HG02970 (cell line): ENCODE measurements at regions not wholly inside any gene's neighbourhood (a gene's known extent, or its start where the extent isn't known, plus 50 kb on each side); places are given as distances from the start of the nearest gene placed in this dataset.
"Not testable (repeated sequence)": the region's sequence is repeated elsewhere in the genome, so short reads cannot be mapped to it uniquely, and the experiment has no call there.

Experiments
- ATAC-seq: cut with Tn5 transposase; IDR thresholded peaks from one replicate; pipeline ENCODE4 v1.9.1; 2021; ENCODE audit warnings: mild to moderate bottlenecking, moderate library complexity, moderate number of reproducible peaks; ENCODE audit not compliant: unreplicated experiment, low FRiP score

DNA sequence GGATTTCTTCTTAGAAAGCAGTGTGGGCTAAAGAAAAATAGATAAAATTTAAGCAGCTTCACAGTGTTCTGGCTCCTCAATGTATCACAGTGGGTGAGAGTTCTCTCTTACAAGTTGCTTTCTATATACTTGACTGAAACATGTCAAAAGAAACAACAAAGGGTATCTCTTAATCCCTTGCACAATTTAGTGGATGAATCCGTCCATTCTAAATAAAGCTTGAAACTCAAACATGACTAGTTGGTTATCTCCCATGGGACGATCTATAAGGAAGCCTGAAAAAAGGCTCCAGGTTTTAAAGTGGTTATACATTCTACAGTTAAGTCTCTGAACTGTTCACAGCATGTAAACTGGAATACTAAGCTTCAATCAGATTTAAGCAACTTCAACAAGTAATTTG, 993.1 kb upstream of the CNTN5 start:
- no peak for ATAC-seq

DNA sequence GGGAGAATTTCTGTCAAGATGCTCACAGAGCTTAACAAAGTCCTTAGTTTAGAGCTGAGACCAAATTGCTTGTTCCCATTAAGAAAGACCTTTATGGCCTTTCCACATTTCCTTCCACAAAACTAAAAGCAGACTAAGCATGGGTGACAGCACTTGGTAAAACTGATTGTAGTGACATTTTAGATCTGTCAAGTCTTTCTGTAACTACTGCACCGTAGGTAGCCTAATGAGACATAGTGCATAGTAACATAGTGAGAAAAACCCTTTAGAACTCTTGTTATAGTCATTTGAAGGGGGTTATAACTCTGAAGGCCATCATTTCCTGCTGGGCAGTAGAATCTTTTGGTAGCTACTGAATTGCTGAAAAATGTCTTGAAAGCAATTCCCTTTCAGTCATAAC, 990.9 kb upstream of the CNTN5 start:
- ATAC-seq, result no peak

DNA sequence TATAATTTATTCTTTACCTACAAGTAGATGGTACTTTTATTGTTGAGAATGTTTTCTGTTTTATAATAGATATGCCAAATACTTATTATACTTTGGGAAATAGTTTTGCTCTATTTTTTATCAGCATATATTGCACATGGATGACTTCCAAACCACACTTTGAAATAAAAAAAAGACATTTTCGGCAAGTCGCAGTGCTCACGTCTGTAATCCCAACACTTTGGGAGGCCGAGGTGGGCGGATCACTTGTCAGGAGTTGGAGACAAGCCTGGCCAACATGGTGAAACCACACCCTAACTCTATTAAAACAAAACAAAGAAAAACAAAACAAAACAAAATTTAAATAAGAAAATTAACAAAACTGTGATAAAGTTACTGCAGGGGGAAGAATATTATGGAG, 983.9 kb upstream of the CNTN5 start:
- no peak for ATAC-seq

DNA sequence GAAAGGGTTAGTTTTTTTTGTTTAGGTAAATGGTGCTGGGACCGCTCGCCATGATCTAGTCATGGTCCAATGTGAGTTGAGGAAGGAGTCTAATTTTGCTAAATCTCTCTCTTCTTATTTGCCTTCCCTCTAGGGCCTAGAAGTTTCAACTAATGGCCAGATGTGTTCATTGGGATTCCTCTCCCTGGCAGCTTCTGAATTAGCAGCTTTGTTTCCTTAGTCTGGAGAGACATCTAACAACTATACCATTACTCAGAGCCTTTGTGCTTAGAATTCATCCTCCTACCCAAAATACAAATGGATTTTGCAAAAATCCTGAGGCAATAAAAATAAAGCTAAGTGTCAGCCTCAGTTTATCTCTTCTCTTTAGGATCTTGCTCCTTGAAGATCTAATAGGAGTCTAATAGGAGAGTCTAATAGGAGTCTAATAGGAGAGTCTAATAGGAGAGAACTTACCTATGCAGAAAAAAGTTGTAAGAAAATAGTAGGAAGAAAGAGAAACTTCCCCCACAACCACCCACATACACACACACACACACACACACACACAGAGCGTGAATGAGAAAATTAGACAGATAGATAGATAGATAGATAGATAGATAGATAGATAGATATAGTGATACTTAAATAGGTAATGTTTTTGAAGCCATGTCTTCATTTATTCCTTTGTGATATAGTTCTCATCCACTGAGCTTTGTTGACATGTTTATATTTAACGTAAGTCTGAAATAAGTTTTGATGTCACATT, 980.5 kb upstream of the CNTN5 start:
- no peak for ATAC-seq

DNA sequence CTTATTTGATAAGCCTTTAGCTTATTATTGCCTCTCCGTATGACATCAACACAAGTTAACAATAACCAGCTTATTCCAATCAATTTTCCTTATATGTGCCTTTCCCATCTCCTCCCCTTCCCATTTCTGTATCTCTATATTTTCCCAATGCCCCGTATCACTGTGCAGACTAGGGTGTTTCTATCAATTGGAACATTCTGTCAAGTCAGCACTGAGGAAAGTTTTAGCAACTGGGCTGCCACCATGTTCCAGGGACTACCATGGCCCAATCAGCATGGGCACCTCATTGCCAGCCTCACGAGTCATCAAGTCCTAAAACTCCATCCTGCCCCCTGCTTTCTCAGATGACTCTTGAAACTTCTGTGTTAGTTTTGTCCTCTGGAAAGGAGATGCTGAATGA, 973.1 kb upstream of the CNTN5 start:
- ATAC-seq, result no peak

DNA sequence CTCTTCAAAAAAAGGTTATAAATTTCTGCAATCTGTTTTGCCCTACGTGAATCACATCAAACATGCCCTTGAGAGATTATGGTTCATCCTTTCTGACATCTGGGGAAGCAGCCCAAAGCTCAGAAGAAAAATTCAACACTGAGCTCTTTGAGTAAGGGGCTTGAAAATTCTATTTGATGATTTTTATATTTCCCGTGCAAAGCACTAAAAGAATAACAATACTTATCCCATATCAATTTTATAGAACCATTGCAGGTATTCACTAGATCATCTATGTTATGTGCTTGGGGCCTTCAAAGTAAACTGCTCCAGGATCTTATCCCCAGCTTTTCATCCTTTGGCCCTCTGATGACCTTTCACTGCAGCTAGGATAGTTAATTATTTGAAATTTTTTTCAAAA, 966.9 kb upstream of the CNTN5 start:
- no peak for ATAC-seq

DNA sequence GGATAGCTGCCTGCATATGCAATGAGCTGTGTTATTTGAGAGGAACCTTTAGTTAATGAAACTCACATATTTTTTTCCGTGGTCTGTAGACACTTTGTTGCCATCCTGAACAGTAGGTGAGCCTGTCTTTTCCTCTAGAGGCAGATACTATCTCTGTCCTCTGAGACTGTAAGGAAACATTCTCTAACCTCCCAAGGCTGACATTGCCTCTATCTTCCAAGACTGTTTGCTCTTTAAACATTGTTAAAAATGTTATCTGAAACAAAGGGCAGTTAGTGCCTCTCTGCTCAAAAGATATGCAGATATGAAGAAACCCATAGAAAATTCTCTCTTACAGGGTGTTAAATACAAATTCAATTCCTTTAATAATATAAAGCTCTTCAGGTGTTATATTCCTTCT, 963.8 kb upstream of the CNTN5 start:
- ATAC-seq, result no peak

DNA sequence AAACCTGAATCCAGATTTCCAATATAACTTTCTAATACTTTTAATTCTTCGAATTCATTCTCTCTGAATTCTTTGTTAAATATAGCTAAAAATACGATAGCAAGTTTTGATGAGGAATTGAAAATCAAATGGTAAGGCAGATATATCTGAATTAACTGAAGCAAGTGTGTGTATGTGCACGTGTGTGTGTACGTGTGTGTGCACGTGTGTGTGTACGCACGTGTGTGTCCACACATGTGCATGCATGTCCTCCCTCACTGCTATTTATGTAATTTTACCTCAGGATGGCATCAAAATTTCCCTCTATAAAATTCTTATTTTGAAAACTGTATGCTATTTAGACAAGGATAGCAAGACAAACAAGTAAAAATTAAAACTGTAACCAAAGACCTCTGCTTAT, 961.3 kb upstream of the CNTN5 start:
- no peak for ATAC-seq

DNA sequence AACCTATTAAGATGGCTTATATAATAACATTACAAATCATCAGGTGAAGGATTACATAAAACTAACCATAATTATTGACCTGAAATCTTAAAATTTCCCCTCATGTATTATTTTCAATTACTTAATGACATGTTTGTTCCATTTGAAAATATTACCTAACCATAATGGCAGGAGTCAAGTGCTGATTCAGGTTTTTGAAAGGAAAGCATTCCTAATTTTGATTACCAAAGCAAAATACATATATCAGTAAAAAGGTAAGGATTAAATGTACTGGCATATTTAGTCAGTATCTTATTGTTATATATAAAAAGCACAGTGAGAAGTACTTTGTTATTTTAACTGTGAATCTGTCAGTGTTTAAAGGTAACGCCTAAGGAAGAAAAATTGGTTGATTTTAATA, 960.0 kb upstream of the CNTN5 start:
- no peak for ATAC-seq

DNA sequence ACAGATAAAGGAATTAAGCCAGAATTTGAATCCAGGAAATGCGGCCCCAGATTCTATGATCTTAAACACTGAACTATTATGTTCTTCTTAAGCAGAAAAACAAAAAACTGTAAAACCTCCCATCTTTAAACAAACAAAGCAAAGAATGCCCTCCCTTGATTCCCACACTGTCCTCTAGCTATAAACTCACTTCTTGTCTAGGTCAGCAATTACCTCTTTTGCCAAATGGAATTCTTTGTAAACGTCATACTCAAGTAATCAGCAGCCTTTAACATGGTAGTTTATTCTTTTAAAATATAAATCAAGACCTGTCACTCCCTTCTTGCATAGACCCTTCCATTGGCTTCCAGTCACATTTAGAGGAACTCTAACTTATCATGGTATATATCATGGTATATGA, 958.9 kb upstream of the CNTN5 start:
- ATAC-seq, result no peak

DNA sequence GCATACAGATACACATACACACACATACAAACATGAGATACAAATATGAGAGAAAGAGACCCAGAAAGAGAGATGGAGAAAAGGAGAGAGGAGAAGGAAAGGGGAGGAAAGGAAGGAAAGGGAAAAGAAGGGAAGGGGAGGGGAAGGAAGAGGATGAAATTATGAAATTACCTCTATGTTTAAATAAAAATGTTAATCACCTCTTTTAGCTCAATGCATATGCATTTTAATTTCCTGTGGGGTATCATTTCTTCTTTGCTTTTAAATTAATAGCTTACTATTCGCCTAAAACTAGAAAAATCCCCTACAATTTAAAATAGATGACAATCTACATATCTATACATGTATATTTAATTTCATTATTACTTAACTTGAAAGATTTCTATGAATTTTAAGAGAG, 958.0 kb upstream of the CNTN5 start:
- ATAC-seq, result no peak

DNA sequence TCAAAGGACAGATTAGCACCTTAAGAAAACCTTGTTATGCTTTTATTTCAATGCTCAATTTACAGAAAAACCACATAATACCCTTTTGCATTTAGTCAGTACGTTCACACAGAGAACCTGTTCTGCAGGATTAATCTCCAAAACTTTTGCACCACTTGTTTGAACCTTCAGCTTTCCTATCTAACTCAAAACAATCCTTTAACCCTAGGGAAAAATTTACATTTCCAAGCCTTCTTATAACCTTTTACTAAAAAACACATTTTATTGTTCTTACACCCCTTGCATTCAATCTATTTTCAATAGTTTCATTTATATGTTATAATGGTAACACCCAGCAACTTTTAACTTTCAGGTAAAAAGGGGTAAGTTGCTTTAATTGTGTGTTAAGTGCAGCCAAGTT, 952.5 kb upstream of the CNTN5 start:
- ATAC-seq, result no peak

DNA sequence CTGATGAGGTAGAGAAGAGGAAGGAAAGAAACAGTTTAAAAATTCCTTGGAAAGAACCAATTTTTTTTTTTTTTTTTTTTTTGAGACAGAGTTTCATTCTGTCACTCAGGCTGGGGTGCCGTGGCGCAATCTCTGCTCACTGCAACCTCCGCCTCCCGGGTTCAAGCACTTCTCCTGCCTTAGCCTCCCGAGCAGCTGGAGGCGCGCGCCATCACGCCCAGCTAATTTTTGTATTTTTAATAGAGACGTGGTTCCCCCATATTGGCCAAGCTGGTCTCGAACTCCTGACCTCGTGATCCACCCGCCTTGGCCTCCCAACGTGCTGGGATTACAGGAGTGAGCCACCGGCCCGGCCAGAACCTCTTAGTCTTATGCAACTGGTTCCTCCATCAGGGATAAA, 951.6 kb upstream of the CNTN5 start:
- ATAC-seq, result not testable (repeated sequence)

DNA sequence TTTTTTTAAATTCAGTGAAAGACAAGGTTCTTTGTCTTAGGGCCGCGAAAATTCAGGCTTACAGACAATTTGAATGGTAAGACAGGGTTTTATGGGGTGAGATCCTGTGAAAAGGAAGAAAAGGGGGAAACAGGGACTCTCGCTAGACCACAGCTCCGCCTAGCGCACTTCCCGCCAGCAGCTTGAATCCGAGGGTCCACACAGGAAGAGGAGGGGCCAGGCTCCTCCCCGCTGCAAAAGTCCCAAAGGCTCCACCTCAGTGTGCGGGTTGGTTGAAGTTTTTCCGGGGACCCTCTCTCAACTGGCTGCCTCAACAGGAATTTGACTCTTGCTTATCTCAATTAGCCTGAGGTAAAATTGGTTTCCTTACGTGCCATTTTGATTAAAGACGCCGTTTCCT, 950.9 kb upstream of the CNTN5 start:
- no peak for ATAC-seq

DNA sequence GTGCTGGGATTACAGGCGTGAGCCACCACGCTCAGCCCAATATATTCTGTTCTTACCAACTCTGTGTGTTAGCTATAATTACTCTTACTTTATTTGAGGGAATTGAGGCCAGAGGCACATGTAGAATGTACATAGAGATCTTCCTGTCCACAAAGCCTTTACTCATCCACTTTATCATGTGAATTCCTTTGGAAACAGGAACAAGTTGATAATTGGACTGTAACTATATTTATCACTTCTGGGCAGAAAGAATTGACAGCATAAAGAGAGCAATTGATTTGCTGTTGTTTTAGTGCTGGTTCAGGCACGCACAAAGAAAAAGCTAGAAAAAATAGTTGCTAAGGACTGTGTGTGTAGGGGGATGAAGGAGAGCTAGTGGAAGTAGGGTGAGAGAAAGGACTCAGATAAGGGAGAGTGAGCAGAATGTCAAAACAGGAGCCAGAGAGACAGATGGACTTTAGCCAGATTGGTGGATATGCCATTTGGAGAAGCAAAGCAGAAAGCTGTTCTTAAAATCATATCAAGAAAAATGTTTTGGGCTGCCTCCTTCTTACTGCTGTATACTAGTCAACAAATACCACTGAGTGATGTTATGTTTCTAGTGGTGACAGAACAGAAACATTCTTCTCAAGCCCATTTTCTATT, 929.8 kb upstream of the CNTN5 start:
- ATAC-seq, result no peak

DNA sequence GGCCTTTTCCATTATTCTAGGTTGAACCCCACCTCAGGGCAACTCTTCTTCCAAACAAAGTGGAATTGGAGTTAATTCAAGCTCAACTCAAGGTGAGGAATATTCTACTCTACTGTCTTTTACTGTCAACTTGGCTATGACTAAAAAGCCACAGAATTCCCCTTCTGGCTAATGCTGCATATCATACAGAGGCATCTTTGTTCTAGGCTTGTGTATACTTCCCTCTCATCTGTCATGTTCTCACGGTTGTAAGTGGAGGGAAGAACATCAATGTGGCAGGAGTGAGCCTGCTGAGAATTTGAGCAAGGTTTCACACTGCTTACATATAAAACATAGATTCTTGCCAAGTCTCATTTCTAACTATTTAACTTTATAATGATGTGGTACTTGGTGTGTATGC, 921.4 kb upstream of the CNTN5 start:
- ATAC-seq, result no peak

DNA sequence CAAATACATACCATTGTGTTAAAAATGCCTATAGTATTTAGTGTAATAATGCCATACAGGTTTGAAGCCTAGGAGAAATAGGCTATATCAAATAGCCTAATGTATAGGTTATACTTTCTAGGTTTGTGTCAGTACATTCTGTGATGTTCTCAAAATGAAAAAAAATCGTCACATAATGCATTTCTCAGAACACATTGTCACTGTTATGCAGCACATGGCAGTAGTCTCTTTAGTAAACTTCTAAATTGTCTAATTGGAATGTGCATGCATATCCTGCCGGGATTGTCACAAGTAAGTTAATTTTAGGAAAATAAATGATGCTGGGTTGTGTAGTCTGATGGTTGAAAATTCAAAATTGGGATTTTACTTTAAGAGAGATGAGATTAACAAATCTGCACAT, 920.1 kb upstream of the CNTN5 start:
- no peak for ATAC-seq

DNA sequence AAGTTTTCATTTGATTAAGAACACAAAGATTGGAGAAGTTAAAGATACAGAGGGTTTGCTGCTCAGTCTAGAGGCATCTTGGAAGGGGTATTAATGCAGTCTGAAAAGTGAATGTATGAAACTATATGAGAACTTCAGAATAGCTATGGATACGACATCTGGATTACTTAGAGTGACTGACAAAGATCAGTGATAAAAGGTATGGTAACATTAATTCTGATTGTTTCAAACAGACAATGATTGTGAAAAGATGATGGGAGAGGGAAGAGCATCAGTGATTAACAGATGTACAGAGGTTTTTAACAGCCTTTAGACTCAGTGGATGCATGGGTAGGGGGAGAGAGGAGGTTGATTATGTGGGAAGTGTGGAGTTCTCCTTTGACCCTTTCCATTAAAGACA, 919.4 kb upstream of the CNTN5 start:
- ATAC-seq, result no peak

DNA sequence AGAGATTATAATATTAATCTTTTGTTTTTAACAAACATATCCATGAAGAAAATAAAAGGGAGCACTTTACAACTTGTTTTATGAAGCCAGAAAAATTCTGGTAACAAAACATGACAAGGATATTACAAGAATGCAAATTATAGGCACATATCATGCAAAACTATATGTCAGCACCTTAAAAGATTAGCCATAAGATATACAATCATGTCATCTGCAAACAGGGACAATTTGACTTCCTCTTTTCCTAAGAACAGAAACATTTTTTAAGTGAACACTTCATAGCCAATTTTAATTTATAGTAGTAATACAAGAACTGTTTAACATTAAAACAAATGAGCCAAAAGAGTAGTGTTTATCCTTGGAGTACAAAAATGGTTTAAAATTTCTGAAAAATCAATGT, 916.5 kb upstream of the CNTN5 start:
- ATAC-seq, result no peak

DNA sequence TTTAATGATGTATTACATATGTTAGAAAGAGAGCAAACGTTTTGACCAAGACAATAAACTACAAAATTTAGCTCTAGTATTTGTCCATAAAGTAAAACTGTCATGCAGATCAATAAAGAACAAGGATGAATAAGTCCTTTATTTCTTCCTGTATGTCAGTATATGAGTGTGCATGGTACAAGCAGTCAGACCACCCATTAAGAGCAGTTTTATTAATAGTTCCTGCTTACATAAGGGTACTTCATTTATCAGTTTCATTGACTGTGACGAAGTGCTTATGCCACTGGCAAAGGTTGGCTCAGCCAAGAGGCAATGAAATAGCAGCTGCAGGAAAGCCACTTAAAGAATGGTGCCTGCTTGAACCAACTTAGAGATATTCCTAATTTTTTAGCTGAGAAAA, 913.0 kb upstream of the CNTN5 start:
- ATAC-seq, result no peak

DNA sequence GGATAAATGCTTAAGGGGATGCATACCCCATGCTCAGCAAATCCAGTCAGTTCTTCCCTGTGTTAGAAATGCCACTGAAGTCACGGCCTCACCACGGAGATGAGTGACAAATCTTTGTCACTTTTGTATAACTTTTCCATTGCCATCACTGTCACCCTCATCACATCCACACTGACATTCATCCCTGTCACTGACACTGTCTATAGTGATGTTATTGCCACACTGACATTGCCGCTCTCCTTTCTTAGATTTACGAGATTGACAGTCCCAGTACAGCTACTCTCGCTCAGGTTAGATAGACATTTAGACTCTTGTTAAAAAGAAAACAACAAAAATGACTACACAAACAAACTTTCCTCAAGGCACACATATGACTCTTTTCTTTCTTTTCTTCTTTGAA, 910.7 kb upstream of the CNTN5 start:
- no peak for ATAC-seq

DNA sequence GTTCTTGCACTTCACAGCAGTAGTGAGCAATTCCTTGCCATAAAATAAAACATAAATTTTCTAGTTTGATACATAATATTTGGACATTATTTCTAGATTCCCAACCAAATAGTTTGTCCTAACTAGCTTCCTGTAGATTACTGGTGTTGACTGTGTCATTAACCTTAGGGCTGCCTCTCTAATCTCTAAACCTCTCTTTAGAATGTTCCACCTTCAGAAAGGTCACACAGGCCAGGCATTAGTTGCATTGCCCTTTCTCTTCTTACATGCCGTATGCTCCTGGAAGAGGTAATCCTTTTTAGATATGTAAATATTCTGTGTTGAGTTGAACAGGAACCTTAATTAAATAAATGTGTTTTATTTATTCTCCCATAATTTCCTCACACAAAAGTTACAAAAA, 904.9 kb upstream of the CNTN5 start:
- no peak for ATAC-seq
